ENCODE measurements at regions not wholly inside any gene's neighbourhood (a gene's known extent, or its start where the extent isn't known, plus 50 kb on each side); places are given as distances from the start of the nearest gene placed in this dataset.

GRCh38 chr6:126779331-126779730 is 339.1 kb upstream of the RSPO3 start:
- no peaks in the 10 kb centered on the region for H3K4me1 ChIP-seq (replicated peaks; ENCODE audit: insufficient read depth)
- no peak overlapping the region for H2AFZ ChIP-seq
- DNase-seq: no peak
- H4K20me1 ChIP-seq (ENCODE audit: insufficient read depth): no peaks in the 10 kb centered on the region
- H3K27me3 ChIP-seq (ENCODE audit: insufficient read depth, low read depth): no peaks in the 10 kb centered on the region
- intact Hi-C loops (cut with micrococcal nuclease; ENCODE audit: unreplicated experiment): no loop called here
- POLR2A ChIA-PET (ENCODE audit: unreplicated experiment): no interaction called here
- TF ChIP-seq EZH2 (IDR thresholded peaks at IDR 0.05; ENCODE audit: low read depth) (no peak), CTCF (conservative IDR thresholded peaks at IDR 0.05) (no peak)
- H3K27ac ChIP-seq: no peak overlapping the region
- no peaks in the 10 kb centered on the region for H3K9me2 ChIP-seq (ENCODE audit: insufficient read depth)
- no peaks in the 10 kb centered on the region for H3F3A ChIP-seq (ENCODE audit: insufficient read depth, low read depth)
- no peak overlapping the region for H3K4me2 ChIP-seq
- H3K4me3 ChIP-seq: no peak overlapping the region
- CTCF ChIA-PET: no interaction called here
- BruUV-seq (replicated peaks): no TSS peak
- no peaks in the 10 kb centered on the region for H3K9me3 ChIP-seq (ENCODE audit: insufficient read depth, low read depth)
- H3K36me3 ChIP-seq (ENCODE audit: low read depth): no peaks in the 10 kb centered on the region
- H3K79me2 ChIP-seq (ENCODE audit: low read depth): no peaks in the 10 kb centered on the region

GRCh38 chr6:126781582-126781981 is 336.9 kb upstream of the RSPO3 start:
- H3K27ac ChIP-seq: no peak overlapping the region
- intact Hi-C loops (cut with micrococcal nuclease; ENCODE audit: unreplicated experiment): no loop called here
- no peaks in the 10 kb centered on the region for H3K9me3 ChIP-seq (ENCODE audit: insufficient read depth, low read depth)
- no peaks in the 10 kb centered on the region for H3K36me3 ChIP-seq (ENCODE audit: low read depth)
- H3K4me1 ChIP-seq (replicated peaks; ENCODE audit: insufficient read depth): no peaks in the 10 kb centered on the region
- H3K79me2 ChIP-seq (ENCODE audit: low read depth): no peaks in the 10 kb centered on the region
- no TSS peak for BruUV-seq (replicated peaks)
- H2AFZ ChIP-seq: peak overlapping the region; percentile 14; the same call in 1 of the 2 replicates
- no peaks in the 10 kb centered on the region for H4K20me1 ChIP-seq (ENCODE audit: insufficient read depth)
- CTCF ChIA-PET: no interaction called here
- no peaks in the 10 kb centered on the region for H3K9me2 ChIP-seq (ENCODE audit: insufficient read depth)
- no peak for DNase-seq
- H3K27me3 ChIP-seq (ENCODE audit: insufficient read depth, low read depth): no peaks in the 10 kb centered on the region
- H3K4me3 ChIP-seq: no peak overlapping the region
- TF ChIP-seq CTCF (conservative IDR thresholded peaks at IDR 0.05): no peak
- no peak for TF ChIP-seq EZH2 (IDR thresholded peaks at IDR 0.05; ENCODE audit: low read depth)
- no peaks in the 10 kb centered on the region for H3F3A ChIP-seq (ENCODE audit: insufficient read depth, low read depth)
- H3K4me2 ChIP-seq: no peak overlapping the region
- POLR2A ChIA-PET (ENCODE audit: unreplicated experiment): no interaction called here

- H2AFZ ChIP-seq: 0 out of 2 replicates have a peak overlapping the region, but pooled peaks have one; percentile 18
- intact Hi-C loops (cut with micrococcal nuclease; ENCODE audit: unreplicated experiment): no loop called here
Measured at GRCh38 chr6:126784161-126784790, 334.2 kb upstream of the RSPO3 start.

More at GRCh38 chr6:126784161-126784790, 334.2 kb upstream of the RSPO3 start:
- DNase-seq: no peak
- CTCF ChIA-PET: no interaction called here
- no peak for TF ChIP-seq CTCF (conservative IDR thresholded peaks at IDR 0.05)
- no peak for TF ChIP-seq EZH2 (IDR thresholded peaks at IDR 0.05; ENCODE audit: low read depth)
- Histone ChIP-seq H3K27ac (no peak overlapping the region), H4K20me1 (ENCODE audit: insufficient read depth) (no peaks in the 10 kb centered on the region), H3K36me3 (ENCODE audit: low read depth) (no peaks in the 10 kb centered on the region), H3K4me2 (no peak overlapping the region), H3K9me2 (ENCODE audit: insufficient read depth) (no peaks in the 10 kb centered on the region), H3K4me1 (replicated peaks; ENCODE audit: insufficient read depth) (no peaks in the 10 kb centered on the region), H3K4me3 (no peak overlapping the region), H3K9me3 (ENCODE audit: insufficient read depth, low read depth) (no peaks in the 10 kb centered on the region), H3K79me2 (ENCODE audit: low read depth) (no peaks in the 10 kb centered on the region), H3K27me3 (ENCODE audit: insufficient read depth, low read depth) (no peaks in the 10 kb centered on the region), H3F3A (ENCODE audit: insufficient read depth, low read depth) (no peaks in the 10 kb centered on the region)
- BruUV-seq (replicated peaks): no TSS peak
- POLR2A ChIA-PET (ENCODE audit: unreplicated experiment): no interaction called here

All from PC-9 (cell line).